ENCODE measurements at regions not wholly inside any gene's neighbourhood (a gene's known extent, or its start where the extent isn't known, plus 50 kb on each side); places are given as distances from the start of the nearest gene placed in this dataset.

DNA sequence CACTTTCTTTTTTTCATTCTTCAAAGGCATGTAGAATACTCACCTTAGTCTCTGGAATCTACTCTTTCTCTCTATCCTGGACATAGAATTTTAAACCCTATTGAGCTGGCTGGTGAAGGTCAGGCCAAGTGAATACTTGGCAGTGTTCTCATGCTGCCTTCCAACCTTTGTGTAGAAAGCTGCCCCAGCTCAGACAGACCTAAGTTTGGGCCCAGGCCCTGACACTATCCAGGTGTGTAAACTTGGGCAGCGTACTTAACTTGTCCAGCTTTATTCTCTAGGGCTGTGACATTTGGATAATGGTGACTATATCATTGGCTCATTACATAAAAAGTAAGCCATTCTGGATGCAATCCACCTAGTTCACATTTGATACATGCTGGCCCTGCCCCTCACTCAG lies 298.3 kb downstream of the IRX1 start:
- no peak for DNase-seq (ENCODE audit: low spot score in 2 of 2)
- no peak for TF ChIP-seq POLR2A (IDR thresholded peaks at IDR 0.05)
- TF ChIP-seq, protein P1, sequence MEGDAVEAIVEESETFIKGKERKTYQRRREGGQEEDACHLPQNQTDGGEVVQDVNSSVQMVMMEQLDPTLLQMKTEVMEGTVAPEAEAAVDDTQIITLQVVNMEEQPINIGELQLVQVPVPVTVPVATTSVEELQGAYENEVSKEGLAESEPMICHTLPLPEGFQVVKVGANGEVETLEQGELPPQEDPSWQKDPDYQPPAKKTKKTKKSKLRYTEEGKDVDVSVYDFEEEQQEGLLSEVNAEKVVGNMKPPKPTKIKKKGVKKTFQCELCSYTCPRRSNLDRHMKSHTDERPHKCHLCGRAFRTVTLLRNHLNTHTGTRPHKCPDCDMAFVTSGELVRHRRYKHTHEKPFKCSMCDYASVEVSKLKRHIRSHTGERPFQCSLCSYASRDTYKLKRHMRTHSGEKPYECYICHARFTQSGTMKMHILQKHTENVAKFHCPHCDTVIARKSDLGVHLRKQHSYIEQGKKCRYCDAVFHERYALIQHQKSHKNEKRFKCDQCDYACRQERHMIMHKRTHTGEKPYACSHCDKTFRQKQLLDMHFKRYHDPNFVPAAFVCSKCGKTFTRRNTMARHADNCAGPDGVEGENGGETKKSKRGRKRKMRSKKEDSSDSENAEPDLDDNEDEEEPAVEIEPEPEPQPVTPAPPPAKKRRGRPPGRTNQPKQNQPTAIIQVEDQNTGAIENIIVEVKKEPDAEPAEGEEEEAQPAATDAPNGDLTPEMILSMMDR (IDR thresholded peaks at IDR 0.05): no peak
- intact Hi-C loops (cut with DNase I; ENCODE audit: low total_unique reads): no loop called here
- 92 to 94% methylated on average over 1 of the region's 1 CpG for WGBS, 2 donors
- no peak overlapping the region for H3K4me3 ChIP-seq (ENCODE audit: low read depth, poor library complexity, severe bottlenecking)

DNA sequence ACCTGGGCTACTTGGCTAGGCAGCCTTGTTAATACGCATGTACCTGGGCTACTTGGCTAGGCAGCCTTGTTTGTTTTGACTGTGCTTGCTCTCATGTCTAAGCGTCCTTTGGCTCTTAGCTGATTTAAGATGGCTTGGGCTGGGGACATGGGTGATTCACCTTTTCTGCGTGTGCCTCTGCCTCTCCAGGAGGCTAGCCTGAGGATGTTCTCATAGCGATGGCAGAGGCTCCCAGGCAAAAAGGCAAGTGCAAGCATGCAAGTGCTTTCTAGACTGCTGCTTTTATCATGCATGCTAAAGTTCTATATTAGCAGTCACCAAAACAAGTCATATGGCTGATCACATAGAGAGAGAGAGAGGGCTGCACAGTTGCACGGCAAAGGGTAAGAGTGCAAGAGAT lies 300.5 kb downstream of the IRX1 start:
- intact Hi-C loops (cut with DNase I; ENCODE audit: low total_unique reads): no loop called here
- DNase-seq (ENCODE audit: low spot score in 2 of 2): no peak
- no peak for TF ChIP-seq POLR2A (IDR thresholded peaks at IDR 0.05)
- TF ChIP-seq, protein P1 (IDR thresholded peaks at IDR 0.05): no peak
- no peak overlapping the region for H3K4me3 ChIP-seq (ENCODE audit: low read depth, poor library complexity, severe bottlenecking)
- 69 to 77% methylated on average over 5 of the region's 5 CpGs for WGBS, 2 donors

DNA sequence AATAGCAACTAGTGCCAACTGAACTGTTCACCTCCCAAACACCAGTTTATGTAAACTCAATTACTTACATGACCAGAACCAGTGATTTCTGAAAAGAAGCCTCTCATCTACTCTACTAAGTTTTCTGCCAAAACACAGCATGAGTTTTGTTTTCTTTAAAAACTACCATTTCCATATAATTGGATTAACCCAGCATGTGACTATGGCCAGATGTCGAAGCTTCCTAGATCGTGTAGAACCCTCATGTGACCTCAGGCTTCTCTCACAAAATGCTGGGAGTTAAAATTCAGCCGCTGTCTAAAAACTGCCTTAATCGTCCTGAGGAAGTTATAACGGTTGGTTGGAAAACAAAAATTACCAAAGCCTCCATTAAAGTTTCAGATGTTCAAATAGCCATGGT lies 303.5 kb downstream of the IRX1 start:
- TF ChIP-seq, protein P1 (IDR thresholded peaks at IDR 0.05): no peak
- no peak for TF ChIP-seq POLR2A (IDR thresholded peaks at IDR 0.05)
- intact Hi-C loops (cut with DNase I; ENCODE audit: low total_unique reads): no loop called here
- WGBS, 2 donors: 66 to 67% methylated on average over 5 of the region's 5 CpGs
- DNase-seq (ENCODE audit: low spot score in 2 of 2): no peak
- no peak overlapping the region for H3K4me3 ChIP-seq (ENCODE audit: low read depth, poor library complexity, severe bottlenecking)

DNA sequence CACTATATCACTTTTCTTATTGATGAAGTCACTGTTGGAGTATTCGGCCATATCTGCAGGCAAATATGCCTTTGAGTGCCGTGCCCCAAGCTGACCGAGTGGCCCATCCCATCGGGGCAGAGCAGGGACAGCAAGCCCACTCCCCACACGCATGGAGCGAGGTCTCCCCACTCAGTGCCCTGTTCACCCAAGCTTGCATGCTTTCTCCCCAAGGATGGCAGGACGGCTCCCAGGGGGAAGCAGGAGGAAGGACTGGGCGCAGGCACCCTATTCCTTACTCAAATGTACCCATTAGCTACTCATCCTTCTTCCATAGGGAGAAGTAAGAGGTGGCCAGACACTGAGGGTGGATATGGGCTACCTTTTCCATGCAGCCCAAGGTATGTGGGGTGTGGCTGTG lies 309.0 kb downstream of the IRX1 start:
- H3K4me3 ChIP-seq (ENCODE audit: low read depth, poor library complexity, severe bottlenecking): no peak overlapping the region
- WGBS, 2 donors: 93 to 95% methylated on average over 8 of the region's 8 CpGs
- intact Hi-C loops (cut with DNase I; ENCODE audit: low total_unique reads): no loop called here
- TF ChIP-seq, protein P1 (IDR thresholded peaks at IDR 0.05): no peak
- TF ChIP-seq POLR2A (IDR thresholded peaks at IDR 0.05): no peak
- no peak for DNase-seq (ENCODE audit: low spot score in 2 of 2)

DNA sequence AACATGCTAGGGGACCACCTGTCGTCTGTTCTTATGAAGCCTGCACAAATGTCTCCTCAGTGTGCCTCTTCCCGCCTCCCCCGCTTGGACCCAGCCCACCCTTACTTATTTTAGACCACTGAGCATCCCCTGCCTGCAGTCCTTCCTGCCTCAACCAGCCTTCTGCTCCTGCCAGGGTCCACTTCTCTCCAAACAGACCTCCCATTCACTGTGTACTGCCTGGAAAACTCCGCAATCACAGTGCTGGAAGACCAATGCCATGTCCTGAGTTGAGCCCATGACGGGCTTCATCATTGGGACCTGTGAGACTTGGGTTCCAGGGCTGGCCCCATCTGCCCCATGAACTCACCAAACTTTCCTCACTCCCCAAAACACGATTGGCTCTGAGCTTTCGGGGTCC lies 309.4 kb downstream of the IRX1 start:
- TF ChIP-seq, protein P1 (IDR thresholded peaks at IDR 0.05): no peak
- TF ChIP-seq POLR2A (IDR thresholded peaks at IDR 0.05): no peak
- no peak overlapping the region for H3K4me3 ChIP-seq (ENCODE audit: low read depth, poor library complexity, severe bottlenecking)
- intact Hi-C loops (cut with DNase I; ENCODE audit: low total_unique reads): no loop called here
- 86 to 88% methylated on average over 7 of the region's 7 CpGs for WGBS, 2 donors
- no peak for DNase-seq (ENCODE audit: low spot score in 2 of 2)

DNA sequence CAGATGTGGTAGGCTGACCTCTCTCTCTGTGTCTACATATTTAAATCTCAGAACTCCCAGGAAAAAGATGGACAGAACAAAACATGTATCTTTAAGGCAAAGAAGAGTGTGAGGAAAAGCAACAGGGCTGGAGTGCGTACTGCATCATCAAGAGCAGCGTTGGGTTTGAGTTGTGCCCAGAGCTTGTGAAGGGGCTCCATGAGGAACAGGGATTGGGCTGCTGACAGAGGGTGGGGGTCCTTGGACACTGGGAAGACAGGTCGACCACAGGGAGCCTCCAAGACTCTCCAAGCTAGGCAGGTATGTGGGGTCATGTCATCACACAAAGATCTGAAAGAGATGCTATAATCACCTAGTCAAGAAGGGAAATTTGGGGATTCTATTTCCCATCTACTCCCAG lies 309.9 kb downstream of the IRX1 start:
- DNase-seq (ENCODE audit: low spot score in 2 of 2): no peak
- no peak for TF ChIP-seq POLR2A (IDR thresholded peaks at IDR 0.05)
- TF ChIP-seq, protein P1 (IDR thresholded peaks at IDR 0.05): no peak
- WGBS, 2 donors: 83 to 87% methylated on average over 3 of the region's 3 CpGs
- intact Hi-C loops (cut with DNase I; ENCODE audit: low total_unique reads): no loop called here
- H3K4me3 ChIP-seq (ENCODE audit: low read depth, poor library complexity, severe bottlenecking): no peak overlapping the region
